ENCODE measurements at regions not wholly inside any gene's neighbourhood (a gene's known extent, or its start where the extent isn't known, plus 50 kb on each side); places are given as distances from the start of the nearest gene placed in this dataset.

DNA sequence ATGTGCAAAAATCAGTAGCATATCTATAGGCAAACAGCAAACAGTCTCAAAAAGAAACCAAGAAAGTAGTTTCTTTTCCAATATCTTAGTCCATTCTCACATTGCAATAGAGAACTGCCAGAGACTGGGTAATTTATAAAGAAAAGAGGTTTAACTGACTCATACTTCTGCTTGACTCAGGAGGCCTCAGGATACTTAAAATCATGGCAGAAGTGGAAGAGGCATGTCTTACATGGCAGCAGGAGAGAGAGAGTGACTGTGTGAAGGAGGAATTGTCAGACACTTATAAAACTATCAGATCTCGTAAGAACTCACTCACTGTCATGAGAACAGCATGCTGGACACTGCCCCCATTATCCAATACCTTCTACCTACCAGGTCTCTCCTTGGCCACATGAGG is 327.9 kb upstream of the EPHA3 start:
- no peaks in the 10 kb centered on the region for H3K27me3 ChIP-seq (ENCODE audit: insufficient read depth, low read depth)
- H2AFZ ChIP-seq (ENCODE audit: low read depth) = no peak overlapping the region
- H3K9ac ChIP-seq = no peak overlapping the region
- H3K36me3 ChIP-seq (ENCODE audit: insufficient read depth) = no peaks in the 10 kb centered on the region
- no peak overlapping the region for H3K27ac ChIP-seq
- H4K20me1 ChIP-seq (ENCODE audit: insufficient read depth) = no peaks in the 10 kb centered on the region
- H3K4me2 ChIP-seq = no peak overlapping the region
- H3K4me3 ChIP-seq (IDR thresholded peaks at IDR 0.05; ENCODE audit: insufficient read depth, low read depth, low read length) = no peak overlapping the region
- H3K79me2 ChIP-seq (ENCODE audit: insufficient read depth, low read depth) = no peaks in the 10 kb centered on the region
- TF ChIP-seq, protein P1, sequence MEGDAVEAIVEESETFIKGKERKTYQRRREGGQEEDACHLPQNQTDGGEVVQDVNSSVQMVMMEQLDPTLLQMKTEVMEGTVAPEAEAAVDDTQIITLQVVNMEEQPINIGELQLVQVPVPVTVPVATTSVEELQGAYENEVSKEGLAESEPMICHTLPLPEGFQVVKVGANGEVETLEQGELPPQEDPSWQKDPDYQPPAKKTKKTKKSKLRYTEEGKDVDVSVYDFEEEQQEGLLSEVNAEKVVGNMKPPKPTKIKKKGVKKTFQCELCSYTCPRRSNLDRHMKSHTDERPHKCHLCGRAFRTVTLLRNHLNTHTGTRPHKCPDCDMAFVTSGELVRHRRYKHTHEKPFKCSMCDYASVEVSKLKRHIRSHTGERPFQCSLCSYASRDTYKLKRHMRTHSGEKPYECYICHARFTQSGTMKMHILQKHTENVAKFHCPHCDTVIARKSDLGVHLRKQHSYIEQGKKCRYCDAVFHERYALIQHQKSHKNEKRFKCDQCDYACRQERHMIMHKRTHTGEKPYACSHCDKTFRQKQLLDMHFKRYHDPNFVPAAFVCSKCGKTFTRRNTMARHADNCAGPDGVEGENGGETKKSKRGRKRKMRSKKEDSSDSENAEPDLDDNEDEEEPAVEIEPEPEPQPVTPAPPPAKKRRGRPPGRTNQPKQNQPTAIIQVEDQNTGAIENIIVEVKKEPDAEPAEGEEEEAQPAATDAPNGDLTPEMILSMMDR (conservative IDR thresholded peaks at IDR 0.05; ENCODE audit: low read depth, low read length) = no peak
- H3K4me1 ChIP-seq (ENCODE audit: low read depth, poor library complexity, severe bottlenecking) = no peaks in the 10 kb centered on the region

DNA sequence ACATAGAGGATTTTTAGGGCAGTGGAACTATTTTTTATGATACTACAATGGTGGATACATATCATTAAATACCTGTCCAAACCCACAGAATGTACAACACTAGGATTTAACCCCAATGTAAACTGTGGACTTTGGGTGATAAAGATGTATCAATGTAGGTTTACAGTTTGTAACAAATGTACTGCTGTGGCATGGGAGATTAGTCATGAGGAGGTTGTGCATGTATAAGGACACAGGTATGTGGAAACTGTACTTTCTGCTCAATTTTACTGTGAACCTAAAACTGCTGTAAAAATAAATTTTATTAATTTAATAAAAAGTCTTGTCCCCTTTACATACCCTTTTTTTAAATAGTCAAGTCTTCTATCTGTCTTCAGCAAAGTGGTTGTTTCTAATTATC is 322.5 kb upstream of the EPHA3 start:
- Histone ChIP-seq H3K27me3 (ENCODE audit: insufficient read depth, low read depth) (no peaks in the 10 kb centered on the region), H3K4me3 (IDR thresholded peaks at IDR 0.05; ENCODE audit: insufficient read depth, low read depth, low read length) (no peak overlapping the region), H3K36me3 (ENCODE audit: insufficient read depth) (no peaks in the 10 kb centered on the region), H3K27ac (no peak overlapping the region), H4K20me1 (ENCODE audit: insufficient read depth) (no peaks in the 10 kb centered on the region), H3K4me1 (ENCODE audit: low read depth, poor library complexity, severe bottlenecking) (no peaks in the 10 kb centered on the region), H2AFZ (ENCODE audit: low read depth) (no peak overlapping the region), H3K4me2 (no peak overlapping the region), H3K9ac (no peak overlapping the region), H3K79me2 (ENCODE audit: insufficient read depth, low read depth) (no peaks in the 10 kb centered on the region)
- TF ChIP-seq, protein P1 (conservative IDR thresholded peaks at IDR 0.05; ENCODE audit: low read depth, low read length) = no peak

DNA sequence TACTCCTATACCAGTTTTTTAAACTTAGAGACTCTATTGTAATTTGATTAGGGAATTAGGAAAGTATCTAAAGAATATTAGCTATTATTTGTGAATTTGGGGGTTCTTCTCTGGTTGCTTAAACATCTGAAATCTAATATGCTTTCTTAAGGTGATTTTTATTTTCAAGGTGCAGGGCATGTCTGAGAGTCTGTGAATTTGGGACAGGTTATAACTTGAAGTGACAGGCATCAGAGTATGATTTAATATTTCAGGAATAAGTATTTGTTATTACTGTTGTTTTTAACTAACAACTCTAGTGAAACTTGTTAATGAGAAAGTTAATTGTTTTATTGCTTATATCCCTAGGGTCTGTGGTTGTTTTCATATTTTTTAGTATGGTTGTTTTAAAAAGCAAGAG is 321.6 kb upstream of the EPHA3 start:
- Histone ChIP-seq H3K27ac (no peak overlapping the region), H3K79me2 (ENCODE audit: insufficient read depth, low read depth) (no peaks in the 10 kb centered on the region), H3K4me3 (IDR thresholded peaks at IDR 0.05; ENCODE audit: insufficient read depth, low read depth, low read length) (no peak overlapping the region), H3K4me2 (no peak overlapping the region), H2AFZ (ENCODE audit: low read depth) (no peak overlapping the region), H3K9ac (no peak overlapping the region), H3K4me1 (ENCODE audit: low read depth, poor library complexity, severe bottlenecking) (no peaks in the 10 kb centered on the region), H3K36me3 (ENCODE audit: insufficient read depth) (no peaks in the 10 kb centered on the region), H3K27me3 (ENCODE audit: insufficient read depth, low read depth) (no peaks in the 10 kb centered on the region), H4K20me1 (ENCODE audit: insufficient read depth) (no peaks in the 10 kb centered on the region)
- TF ChIP-seq, protein P1 (conservative IDR thresholded peaks at IDR 0.05; ENCODE audit: low read depth, low read length) = no peak

DNA sequence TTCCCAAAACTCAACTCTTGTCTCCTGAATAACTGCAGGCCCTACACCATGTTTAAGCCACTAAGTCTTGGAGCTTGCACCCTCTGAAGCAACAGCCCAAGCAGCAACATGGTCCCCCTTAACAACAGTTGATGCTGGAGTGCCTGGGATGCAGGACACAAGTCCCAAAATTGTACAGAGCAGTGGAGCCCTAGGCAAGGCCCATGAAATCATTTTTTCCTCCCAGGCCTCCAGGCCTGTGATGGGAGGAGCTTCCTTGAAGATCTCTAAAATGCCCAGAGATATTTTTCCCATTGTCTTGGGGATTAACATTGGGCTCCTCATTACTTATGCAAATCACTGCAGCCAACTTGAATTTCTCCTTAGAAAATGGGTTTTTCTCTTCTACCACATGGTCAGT is 311.9 kb upstream of the EPHA3 start:
- no peaks in the 10 kb centered on the region for H3K36me3 ChIP-seq (ENCODE audit: insufficient read depth)
- no peak overlapping the region for H2AFZ ChIP-seq (ENCODE audit: low read depth)
- no peaks in the 10 kb centered on the region for H3K79me2 ChIP-seq (ENCODE audit: insufficient read depth, low read depth)
- no peaks in the 10 kb centered on the region for H3K4me1 ChIP-seq (ENCODE audit: low read depth, poor library complexity, severe bottlenecking)
- H4K20me1 ChIP-seq (ENCODE audit: insufficient read depth) = no peaks in the 10 kb centered on the region
- no peak overlapping the region for H3K27ac ChIP-seq
- no peak overlapping the region for H3K9ac ChIP-seq
- H3K27me3 ChIP-seq (ENCODE audit: insufficient read depth, low read depth) = no peaks in the 10 kb centered on the region
- no peak overlapping the region for H3K4me3 ChIP-seq (IDR thresholded peaks at IDR 0.05; ENCODE audit: insufficient read depth, low read depth, low read length)
- TF ChIP-seq, protein P1 (conservative IDR thresholded peaks at IDR 0.05; ENCODE audit: low read depth, low read length) = no peak
- no peak overlapping the region for H3K4me2 ChIP-seq

All from KMS-11 (cell line).